ENCODE measurements at regions not wholly inside any gene's neighbourhood (a gene's known extent, or its start where the extent isn't known, plus 50 kb on each side); places are given as distances from the start of the nearest gene placed in this dataset.

- ChIA-PET POLR2A (no interaction called here), CTCF (no interaction called here)
- Histone ChIP-seq H3K4me3 (ENCODE audit: low read depth, low read length) (no peak overlapping the region), H3K4me1 (ENCODE audit: control insufficient read depth, insufficient read depth, low read length) (no peaks in the 10 kb centered on the region), H3K9me3 (ENCODE audit: control insufficient read depth, insufficient read depth, low read depth, low read length) (no peaks in the 10 kb centered on the region), H3K36me3 (ENCODE audit: control insufficient read depth in 2 of 2, insufficient read depth in 1 of 2, low read length in 2 of 2) (no peaks in the 10 kb centered on the region), H3K27ac (ENCODE audit: extremely low read depth, low read depth, low read length) (no peak overlapping the region)
- TF ChIP-seq KLF16 (tag by site-specific recombination; IDR thresholded peaks at IDR 0.05) = no peak
- TF ChIP-seq, protein P1, sequence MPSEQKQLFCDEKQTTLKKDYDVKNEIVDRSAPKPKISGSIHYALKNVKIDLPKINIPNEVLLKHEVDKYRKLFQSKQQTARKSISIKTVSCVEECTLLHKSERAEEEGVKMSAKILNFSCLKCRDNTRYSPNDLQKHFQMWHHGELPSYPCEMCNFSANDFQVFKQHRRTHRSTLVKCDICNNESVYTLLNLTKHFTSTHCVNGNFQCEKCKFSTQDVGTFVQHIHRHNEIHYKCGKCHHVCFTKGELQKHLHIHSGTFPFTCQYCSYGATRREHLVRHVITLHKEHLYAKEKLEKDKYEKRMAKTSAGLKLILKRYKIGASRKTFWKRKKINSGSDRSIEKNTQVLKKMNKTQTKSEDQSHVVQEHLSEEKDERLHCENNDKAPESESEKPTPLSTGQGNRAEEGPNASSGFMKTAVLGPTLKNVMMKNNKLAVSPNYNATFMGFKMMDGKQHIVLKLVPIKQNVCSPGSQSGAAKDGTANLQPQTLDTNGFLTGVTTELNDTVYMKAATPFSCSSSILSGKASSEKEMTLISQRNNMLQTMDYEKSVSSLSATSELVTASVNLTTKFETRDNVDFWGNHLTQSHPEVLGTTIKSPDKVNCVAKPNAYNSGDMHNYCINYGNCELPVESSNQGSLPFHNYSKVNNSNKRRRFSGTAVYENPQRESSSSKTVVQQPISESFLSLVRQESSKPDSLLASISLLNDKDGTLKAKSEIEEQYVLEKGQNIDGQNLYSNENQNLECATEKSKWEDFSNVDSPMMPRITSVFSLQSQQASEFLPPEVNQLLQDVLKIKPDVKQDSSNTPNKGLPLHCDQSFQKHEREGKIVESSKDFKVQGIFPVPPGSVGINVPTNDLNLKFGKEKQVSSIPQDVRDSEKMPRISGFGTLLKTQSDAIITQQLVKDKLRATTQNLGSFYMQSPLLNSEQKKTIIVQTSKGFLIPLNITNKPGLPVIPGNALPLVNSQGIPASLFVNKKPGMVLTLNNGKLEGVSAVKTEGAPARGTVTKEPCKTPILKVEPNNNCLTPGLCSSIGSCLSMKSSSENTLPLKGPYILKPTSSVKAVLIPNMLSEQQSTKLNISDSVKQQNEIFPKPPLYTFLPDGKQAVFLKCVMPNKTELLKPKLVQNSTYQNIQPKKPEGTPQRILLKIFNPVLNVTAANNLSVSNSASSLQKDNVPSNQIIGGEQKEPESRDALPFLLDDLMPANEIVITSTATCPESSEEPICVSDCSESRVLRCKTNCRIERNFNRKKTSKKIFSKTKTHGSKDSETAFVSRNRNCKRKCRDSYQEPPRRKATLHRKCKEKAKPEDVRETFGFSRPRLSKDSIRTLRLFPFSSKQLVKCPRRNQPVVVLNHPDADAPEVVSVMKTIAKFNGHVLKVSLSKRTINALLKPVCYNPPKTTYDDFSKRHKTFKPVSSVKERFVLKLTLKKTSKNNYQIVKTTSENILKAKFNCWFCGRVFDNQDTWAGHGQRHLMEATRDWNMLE (tag by site-specific recombination; conservative IDR thresholded peaks at IDR 0.05; ENCODE audit: low read depth) = peak; percentile 41; the same call in 1 of the 2 replicates
These were observed 162.4 kb downstream of the ID4 start for GRCh38 chr6:19999319-20000191.

GRCh38 chr6:20001286-20001685, 164.1 kb downstream of the ID4 start:
- Histone ChIP-seq H3K4me3 (ENCODE audit: low read depth, low read length) (no peak overlapping the region), H3K36me3 (ENCODE audit: control insufficient read depth in 2 of 2, insufficient read depth in 1 of 2, low read length in 2 of 2) (no peaks in the 10 kb centered on the region), H3K27ac (ENCODE audit: extremely low read depth, low read depth, low read length) (no peak overlapping the region), H3K9me3 (ENCODE audit: control insufficient read depth, insufficient read depth, low read depth, low read length) (no peaks in the 10 kb centered on the region), H3K4me1 (ENCODE audit: control insufficient read depth, insufficient read depth, low read length) (no peaks in the 10 kb centered on the region)
- ChIA-PET CTCF (no interaction called here), POLR2A (no interaction called here)
- TF ChIP-seq ZNF202 (tag by site-specific recombination; IDR thresholded peaks at IDR 0.05; ENCODE audit: borderline replicate concordance) = no peak
- TF ChIP-seq ZNF362 (tag by site-specific recombination; IDR thresholded peaks at IDR 0.05) = no peak
- TF ChIP-seq ZNF658 (tag by site-specific recombination; IDR thresholded peaks at IDR 0.05) = no peak
- TF ChIP-seq SCRT2 (tag by site-specific recombination; IDR thresholded peaks at IDR 0.05) = peak; percentile 61
- no peak for TF ChIP-seq EGR2 (tag by site-specific recombination; IDR thresholded peaks at IDR 0.05; ENCODE audit: low read depth)
- no peak for TF ChIP-seq ZNF701 (tag by site-specific recombination; IDR thresholded peaks at IDR 0.05)

DNA sequence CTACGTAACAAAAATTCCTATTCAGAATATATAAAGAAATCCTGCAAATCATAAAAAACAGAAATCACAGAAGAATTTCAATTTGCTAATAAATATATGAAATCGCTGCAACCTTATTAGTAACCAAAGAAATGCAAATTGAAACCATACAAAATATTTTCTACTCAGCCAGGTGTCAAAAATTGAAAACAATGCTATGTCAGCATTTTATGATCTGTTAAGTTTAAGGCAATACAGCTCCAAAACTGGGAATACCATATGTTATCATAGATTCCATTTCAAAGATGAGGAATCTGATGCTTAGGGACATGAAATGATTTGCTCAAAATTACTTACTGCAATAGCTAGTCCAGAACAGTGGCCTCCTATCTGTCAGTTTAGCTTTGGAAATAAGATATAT, 168.9 kb downstream of the ID4 start:
- CTCF ChIA-PET = interaction anchor here (0.6 kb wide), 1 partner anchor 374 kb away, joined by 3 read pairs; no protein-coding TSS in a partner anchor
- POLR2A ChIA-PET = no interaction called here
- Histone ChIP-seq H3K27ac (ENCODE audit: extremely low read depth, low read depth, low read length) (no peak overlapping the region), H3K9me3 (ENCODE audit: control insufficient read depth, insufficient read depth, low read depth, low read length) (no peaks in the 10 kb centered on the region), H3K36me3 (ENCODE audit: control insufficient read depth in 2 of 2, insufficient read depth in 1 of 2, low read length in 2 of 2) (no peaks in the 10 kb centered on the region), H3K4me3 (ENCODE audit: low read depth, low read length) (no peak overlapping the region), H3K4me1 (ENCODE audit: control insufficient read depth, insufficient read depth, low read length) (no peaks in the 10 kb centered on the region)
- TF ChIP-seq ZNF837 (tag by site-specific recombination; IDR thresholded peaks at IDR 0.05) = no peak
- TF ChIP-seq, protein P2, sequence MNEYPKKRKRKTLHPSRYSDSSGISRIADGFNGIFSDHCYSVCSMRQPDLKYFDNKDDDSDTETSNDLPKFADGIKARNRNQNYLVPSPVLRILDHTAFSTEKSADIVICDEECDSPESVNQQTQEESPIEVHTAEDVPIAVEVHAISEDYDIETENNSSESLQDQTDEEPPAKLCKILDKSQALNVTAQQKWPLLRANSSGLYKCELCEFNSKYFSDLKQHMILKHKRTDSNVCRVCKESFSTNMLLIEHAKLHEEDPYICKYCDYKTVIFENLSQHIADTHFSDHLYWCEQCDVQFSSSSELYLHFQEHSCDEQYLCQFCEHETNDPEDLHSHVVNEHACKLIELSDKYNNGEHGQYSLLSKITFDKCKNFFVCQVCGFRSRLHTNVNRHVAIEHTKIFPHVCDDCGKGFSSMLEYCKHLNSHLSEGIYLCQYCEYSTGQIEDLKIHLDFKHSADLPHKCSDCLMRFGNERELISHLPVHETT (tag by site-specific recombination; IDR thresholded peaks at IDR 0.05) = no peak
- TF ChIP-seq ZNF121 (tag by site-specific recombination; IDR thresholded peaks at IDR 0.05) = no peak
- TF ChIP-seq ZBTB21 (tag by site-specific recombination; IDR thresholded peaks at IDR 0.05) = no peak
- no peak for TF ChIP-seq YY2 (tag by site-specific recombination; IDR thresholded peaks at IDR 0.05)
- TF ChIP-seq ZNF596 (tag by site-specific recombination; IDR thresholded peaks at IDR 0.05) = no peak
- TF ChIP-seq ZNF785 (tag by site-specific recombination; IDR thresholded peaks at IDR 0.05) = no peak
- TF ChIP-seq ZNF660 (tag by site-specific recombination; IDR thresholded peaks at IDR 0.05) = no peak
- no peak for TF ChIP-seq ZNF169 (tag by site-specific recombination; IDR thresholded peaks at IDR 0.05)
- no peak for TF ChIP-seq ZNF138 (tag by site-specific recombination; IDR thresholded peaks at IDR 0.05; ENCODE audit: borderline replicate concordance)
- TF ChIP-seq ZNF292 (tag by site-specific recombination; IDR thresholded peaks at IDR 0.05; ENCODE audit: borderline replicate concordance, low read depth) = no peak
- TF ChIP-seq ZNF777 (tag by site-specific recombination; IDR thresholded peaks at IDR 0.05; ENCODE audit: borderline replicate concordance) = no peak
- no peak for TF ChIP-seq ZNF155 (tag by site-specific recombination; IDR thresholded peaks at IDR 0.05)
- no peak for TF ChIP-seq ZXDB (tag by site-specific recombination; IDR thresholded peaks at IDR 0.05)
- TF ChIP-seq ZNF704 (tag by site-specific recombination; IDR thresholded peaks at IDR 0.05) = no peak
